ENCODE measurements at regions not wholly inside any gene's neighbourhood (a gene's known extent, or its start where the extent isn't known, plus 50 kb on each side); places are given as distances from the start of the nearest gene placed in this dataset.

GRCh38 chr4:19462117-19462516 is 789.6 kb upstream of the SLIT2 start:
- TF ChIP-seq, protein P1, sequence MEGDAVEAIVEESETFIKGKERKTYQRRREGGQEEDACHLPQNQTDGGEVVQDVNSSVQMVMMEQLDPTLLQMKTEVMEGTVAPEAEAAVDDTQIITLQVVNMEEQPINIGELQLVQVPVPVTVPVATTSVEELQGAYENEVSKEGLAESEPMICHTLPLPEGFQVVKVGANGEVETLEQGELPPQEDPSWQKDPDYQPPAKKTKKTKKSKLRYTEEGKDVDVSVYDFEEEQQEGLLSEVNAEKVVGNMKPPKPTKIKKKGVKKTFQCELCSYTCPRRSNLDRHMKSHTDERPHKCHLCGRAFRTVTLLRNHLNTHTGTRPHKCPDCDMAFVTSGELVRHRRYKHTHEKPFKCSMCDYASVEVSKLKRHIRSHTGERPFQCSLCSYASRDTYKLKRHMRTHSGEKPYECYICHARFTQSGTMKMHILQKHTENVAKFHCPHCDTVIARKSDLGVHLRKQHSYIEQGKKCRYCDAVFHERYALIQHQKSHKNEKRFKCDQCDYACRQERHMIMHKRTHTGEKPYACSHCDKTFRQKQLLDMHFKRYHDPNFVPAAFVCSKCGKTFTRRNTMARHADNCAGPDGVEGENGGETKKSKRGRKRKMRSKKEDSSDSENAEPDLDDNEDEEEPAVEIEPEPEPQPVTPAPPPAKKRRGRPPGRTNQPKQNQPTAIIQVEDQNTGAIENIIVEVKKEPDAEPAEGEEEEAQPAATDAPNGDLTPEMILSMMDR (IDR thresholded peaks at IDR 0.05), result no peak
- DNase-seq, result no peak
- Histone ChIP-seq H3K27ac (ENCODE audit: low read depth in 1 of 2, low read length in 2 of 2) (no peak overlapping the region), H3K9me3 (replicated peaks in 1 of 2; ENCODE audit: control insufficient read depth in 1 of 2, insufficient read depth in 1 of 2, low read length in 2 of 2) (peaks cover 0 to under 1% of the 10 kb centered on the region in 2 donors), H3K79me2 (ENCODE audit: insufficient read depth, low read length) (no peaks in the 10 kb centered on the region), H3K9ac (ENCODE audit: insufficient read depth, low read length, poor library complexity, severe bottlenecking) (no peak overlapping the region), H3K4me3 (replicated peaks in 1 of 3; ENCODE audit: low read depth in 2 of 3, low read length in 3 of 3) (no peak overlapping the region), H3K4me1 (ENCODE audit: control insufficient read depth in 1 of 2, insufficient read depth in 2 of 2, low read length in 2 of 2) (no peaks in the 10 kb centered on the region), H4K20me1 (ENCODE audit: insufficient read depth, low read length) (no peaks in the 10 kb centered on the region), H2AFZ (ENCODE audit: insufficient read depth, low read depth, low read length, poor library complexity, severe bottlenecking) (no peak overlapping the region), H3K36me3 (replicated peaks in 1 of 2; ENCODE audit: control insufficient read depth in 1 of 2, insufficient read depth in 2 of 2, low read length in 2 of 2) (no peaks in the 10 kb centered on the region), H3K4me2 (replicated peaks; ENCODE audit: extremely low read depth, low read length, poor library complexity, severe bottlenecking) (no peak overlapping the region), H3K27me3 (ENCODE audit: control insufficient read depth in 2 of 2, insufficient read depth in 2 of 2, low read length in 2 of 2) (no peaks in the 10 kb centered on the region)
- no peaks in the 10 kb centered on the region for H3K27me3 Mint-ChIP-seq (ENCODE audit: low read depth in 3 of 3)
- no peaks in the 10 kb centered on the region for H3K36me3 Mint-ChIP-seq
- no CpG with 5 or more reads among the region's 1 CpG for WGBS (ENCODE audit: insufficient coverage)
- no peak overlapping the region for H3K4me3 Mint-ChIP-seq
- no peaks in the 10 kb centered on the region for H3K4me1 Mint-ChIP-seq
- no peak overlapping the region for H3K27ac Mint-ChIP-seq
- peaks cover 0 to under 1% (median 0%) of the 10 kb centered on the region in 7 donors for H3K9me3 Mint-ChIP-seq
- intact Hi-C loops (cut with micrococcal nuclease), result no loop called here

- 84% methylated on average over 10 of the region's 21 CpGs for WGBS (ENCODE audit: insufficient coverage)
- Histone ChIP-seq H3K9me3 (replicated peaks in 1 of 2; ENCODE audit: control insufficient read depth in 1 of 2, insufficient read depth in 1 of 2, low read length in 2 of 2) (peaks cover 4 to 19% of the 10 kb centered on the region in 2 donors), H3K27me3 (ENCODE audit: control insufficient read depth in 2 of 2, insufficient read depth in 2 of 2, low read length in 2 of 2) (no peaks in the 10 kb centered on the region), H3K9ac (ENCODE audit: insufficient read depth, low read length, poor library complexity, severe bottlenecking) (no peak overlapping the region), H2AFZ (ENCODE audit: insufficient read depth, low read depth, low read length, poor library complexity, severe bottlenecking) (no peak overlapping the region), H3K27ac (ENCODE audit: low read depth in 1 of 2, low read length in 2 of 2) (no peak overlapping the region), H3K79me2 (ENCODE audit: insufficient read depth, low read length) (no peaks in the 10 kb centered on the region), H3K4me1 (ENCODE audit: control insufficient read depth in 1 of 2, insufficient read depth in 2 of 2, low read length in 2 of 2) (no peaks in the 10 kb centered on the region), H3K4me3 (replicated peaks in 1 of 3; ENCODE audit: low read depth in 2 of 3, low read length in 3 of 3) (no peak overlapping the region), H3K36me3 (replicated peaks in 1 of 2; ENCODE audit: control insufficient read depth in 1 of 2, insufficient read depth in 2 of 2, low read length in 2 of 2) (no peaks in the 10 kb centered on the region), H3K4me2 (replicated peaks; ENCODE audit: extremely low read depth, low read length, poor library complexity, severe bottlenecking) (no peak overlapping the region), H4K20me1 (ENCODE audit: insufficient read depth, low read length) (no peaks in the 10 kb centered on the region)
- peaks cover 6 to 20% (median 8%) of the 10 kb centered on the region in 7 donors for H3K9me3 Mint-ChIP-seq
- H3K27me3 Mint-ChIP-seq (ENCODE audit: low read depth in 3 of 3), result no peaks in the 10 kb centered on the region
- no peak overlapping the region for H3K4me3 Mint-ChIP-seq
- no peaks in the 10 kb centered on the region for H3K4me1 Mint-ChIP-seq
- intact Hi-C loops (cut with micrococcal nuclease), result no loop called here
- no peaks in the 10 kb centered on the region for H3K36me3 Mint-ChIP-seq
- H3K27ac Mint-ChIP-seq, result no peak overlapping the region
- TF ChIP-seq, protein P1 (IDR thresholded peaks at IDR 0.05), result no peak
- DNase-seq, result no peak
Measured at GRCh38 chr4:19455850-19456602, 795.7 kb upstream of the SLIT2 start.
